HG03045 (cell line): ENCODE measurements at regions not wholly inside any gene's neighbourhood (a gene's known extent, or its start where the extent isn't known, plus 50 kb on each side); places are given as distances from the start of the nearest gene placed in this dataset.
"Not testable (repeated sequence)": the region's sequence is repeated elsewhere in the genome, so short reads cannot be mapped to it uniquely, and the experiment has no call there.

Experiments
- ATAC-seq: cut with Tn5 transposase; IDR thresholded peaks from one replicate; pipeline ENCODE4 v1.9.1; 2021; ENCODE audit warnings: mild to moderate bottlenecking, moderate library complexity; ENCODE audit not compliant: unreplicated experiment

DNA sequence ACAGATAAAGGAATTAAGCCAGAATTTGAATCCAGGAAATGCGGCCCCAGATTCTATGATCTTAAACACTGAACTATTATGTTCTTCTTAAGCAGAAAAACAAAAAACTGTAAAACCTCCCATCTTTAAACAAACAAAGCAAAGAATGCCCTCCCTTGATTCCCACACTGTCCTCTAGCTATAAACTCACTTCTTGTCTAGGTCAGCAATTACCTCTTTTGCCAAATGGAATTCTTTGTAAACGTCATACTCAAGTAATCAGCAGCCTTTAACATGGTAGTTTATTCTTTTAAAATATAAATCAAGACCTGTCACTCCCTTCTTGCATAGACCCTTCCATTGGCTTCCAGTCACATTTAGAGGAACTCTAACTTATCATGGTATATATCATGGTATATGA lies 958.9 kb upstream of the CNTN5 start:
- no peak for ATAC-seq

DNA sequence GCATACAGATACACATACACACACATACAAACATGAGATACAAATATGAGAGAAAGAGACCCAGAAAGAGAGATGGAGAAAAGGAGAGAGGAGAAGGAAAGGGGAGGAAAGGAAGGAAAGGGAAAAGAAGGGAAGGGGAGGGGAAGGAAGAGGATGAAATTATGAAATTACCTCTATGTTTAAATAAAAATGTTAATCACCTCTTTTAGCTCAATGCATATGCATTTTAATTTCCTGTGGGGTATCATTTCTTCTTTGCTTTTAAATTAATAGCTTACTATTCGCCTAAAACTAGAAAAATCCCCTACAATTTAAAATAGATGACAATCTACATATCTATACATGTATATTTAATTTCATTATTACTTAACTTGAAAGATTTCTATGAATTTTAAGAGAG lies 958.0 kb upstream of the CNTN5 start:
- ATAC-seq: no peak

DNA sequence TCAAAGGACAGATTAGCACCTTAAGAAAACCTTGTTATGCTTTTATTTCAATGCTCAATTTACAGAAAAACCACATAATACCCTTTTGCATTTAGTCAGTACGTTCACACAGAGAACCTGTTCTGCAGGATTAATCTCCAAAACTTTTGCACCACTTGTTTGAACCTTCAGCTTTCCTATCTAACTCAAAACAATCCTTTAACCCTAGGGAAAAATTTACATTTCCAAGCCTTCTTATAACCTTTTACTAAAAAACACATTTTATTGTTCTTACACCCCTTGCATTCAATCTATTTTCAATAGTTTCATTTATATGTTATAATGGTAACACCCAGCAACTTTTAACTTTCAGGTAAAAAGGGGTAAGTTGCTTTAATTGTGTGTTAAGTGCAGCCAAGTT lies 952.5 kb upstream of the CNTN5 start:
- ATAC-seq: no peak

DNA sequence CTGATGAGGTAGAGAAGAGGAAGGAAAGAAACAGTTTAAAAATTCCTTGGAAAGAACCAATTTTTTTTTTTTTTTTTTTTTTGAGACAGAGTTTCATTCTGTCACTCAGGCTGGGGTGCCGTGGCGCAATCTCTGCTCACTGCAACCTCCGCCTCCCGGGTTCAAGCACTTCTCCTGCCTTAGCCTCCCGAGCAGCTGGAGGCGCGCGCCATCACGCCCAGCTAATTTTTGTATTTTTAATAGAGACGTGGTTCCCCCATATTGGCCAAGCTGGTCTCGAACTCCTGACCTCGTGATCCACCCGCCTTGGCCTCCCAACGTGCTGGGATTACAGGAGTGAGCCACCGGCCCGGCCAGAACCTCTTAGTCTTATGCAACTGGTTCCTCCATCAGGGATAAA lies 951.6 kb upstream of the CNTN5 start:
- not testable (repeated sequence) for ATAC-seq

DNA sequence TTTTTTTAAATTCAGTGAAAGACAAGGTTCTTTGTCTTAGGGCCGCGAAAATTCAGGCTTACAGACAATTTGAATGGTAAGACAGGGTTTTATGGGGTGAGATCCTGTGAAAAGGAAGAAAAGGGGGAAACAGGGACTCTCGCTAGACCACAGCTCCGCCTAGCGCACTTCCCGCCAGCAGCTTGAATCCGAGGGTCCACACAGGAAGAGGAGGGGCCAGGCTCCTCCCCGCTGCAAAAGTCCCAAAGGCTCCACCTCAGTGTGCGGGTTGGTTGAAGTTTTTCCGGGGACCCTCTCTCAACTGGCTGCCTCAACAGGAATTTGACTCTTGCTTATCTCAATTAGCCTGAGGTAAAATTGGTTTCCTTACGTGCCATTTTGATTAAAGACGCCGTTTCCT lies 950.9 kb upstream of the CNTN5 start:
- no peak for ATAC-seq

DNA sequence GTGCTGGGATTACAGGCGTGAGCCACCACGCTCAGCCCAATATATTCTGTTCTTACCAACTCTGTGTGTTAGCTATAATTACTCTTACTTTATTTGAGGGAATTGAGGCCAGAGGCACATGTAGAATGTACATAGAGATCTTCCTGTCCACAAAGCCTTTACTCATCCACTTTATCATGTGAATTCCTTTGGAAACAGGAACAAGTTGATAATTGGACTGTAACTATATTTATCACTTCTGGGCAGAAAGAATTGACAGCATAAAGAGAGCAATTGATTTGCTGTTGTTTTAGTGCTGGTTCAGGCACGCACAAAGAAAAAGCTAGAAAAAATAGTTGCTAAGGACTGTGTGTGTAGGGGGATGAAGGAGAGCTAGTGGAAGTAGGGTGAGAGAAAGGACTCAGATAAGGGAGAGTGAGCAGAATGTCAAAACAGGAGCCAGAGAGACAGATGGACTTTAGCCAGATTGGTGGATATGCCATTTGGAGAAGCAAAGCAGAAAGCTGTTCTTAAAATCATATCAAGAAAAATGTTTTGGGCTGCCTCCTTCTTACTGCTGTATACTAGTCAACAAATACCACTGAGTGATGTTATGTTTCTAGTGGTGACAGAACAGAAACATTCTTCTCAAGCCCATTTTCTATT lies 929.8 kb upstream of the CNTN5 start:
- no peak for ATAC-seq

DNA sequence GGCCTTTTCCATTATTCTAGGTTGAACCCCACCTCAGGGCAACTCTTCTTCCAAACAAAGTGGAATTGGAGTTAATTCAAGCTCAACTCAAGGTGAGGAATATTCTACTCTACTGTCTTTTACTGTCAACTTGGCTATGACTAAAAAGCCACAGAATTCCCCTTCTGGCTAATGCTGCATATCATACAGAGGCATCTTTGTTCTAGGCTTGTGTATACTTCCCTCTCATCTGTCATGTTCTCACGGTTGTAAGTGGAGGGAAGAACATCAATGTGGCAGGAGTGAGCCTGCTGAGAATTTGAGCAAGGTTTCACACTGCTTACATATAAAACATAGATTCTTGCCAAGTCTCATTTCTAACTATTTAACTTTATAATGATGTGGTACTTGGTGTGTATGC lies 921.4 kb upstream of the CNTN5 start:
- ATAC-seq: no peak

DNA sequence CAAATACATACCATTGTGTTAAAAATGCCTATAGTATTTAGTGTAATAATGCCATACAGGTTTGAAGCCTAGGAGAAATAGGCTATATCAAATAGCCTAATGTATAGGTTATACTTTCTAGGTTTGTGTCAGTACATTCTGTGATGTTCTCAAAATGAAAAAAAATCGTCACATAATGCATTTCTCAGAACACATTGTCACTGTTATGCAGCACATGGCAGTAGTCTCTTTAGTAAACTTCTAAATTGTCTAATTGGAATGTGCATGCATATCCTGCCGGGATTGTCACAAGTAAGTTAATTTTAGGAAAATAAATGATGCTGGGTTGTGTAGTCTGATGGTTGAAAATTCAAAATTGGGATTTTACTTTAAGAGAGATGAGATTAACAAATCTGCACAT lies 920.1 kb upstream of the CNTN5 start:
- no peak for ATAC-seq

DNA sequence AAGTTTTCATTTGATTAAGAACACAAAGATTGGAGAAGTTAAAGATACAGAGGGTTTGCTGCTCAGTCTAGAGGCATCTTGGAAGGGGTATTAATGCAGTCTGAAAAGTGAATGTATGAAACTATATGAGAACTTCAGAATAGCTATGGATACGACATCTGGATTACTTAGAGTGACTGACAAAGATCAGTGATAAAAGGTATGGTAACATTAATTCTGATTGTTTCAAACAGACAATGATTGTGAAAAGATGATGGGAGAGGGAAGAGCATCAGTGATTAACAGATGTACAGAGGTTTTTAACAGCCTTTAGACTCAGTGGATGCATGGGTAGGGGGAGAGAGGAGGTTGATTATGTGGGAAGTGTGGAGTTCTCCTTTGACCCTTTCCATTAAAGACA lies 919.4 kb upstream of the CNTN5 start:
- no peak for ATAC-seq

DNA sequence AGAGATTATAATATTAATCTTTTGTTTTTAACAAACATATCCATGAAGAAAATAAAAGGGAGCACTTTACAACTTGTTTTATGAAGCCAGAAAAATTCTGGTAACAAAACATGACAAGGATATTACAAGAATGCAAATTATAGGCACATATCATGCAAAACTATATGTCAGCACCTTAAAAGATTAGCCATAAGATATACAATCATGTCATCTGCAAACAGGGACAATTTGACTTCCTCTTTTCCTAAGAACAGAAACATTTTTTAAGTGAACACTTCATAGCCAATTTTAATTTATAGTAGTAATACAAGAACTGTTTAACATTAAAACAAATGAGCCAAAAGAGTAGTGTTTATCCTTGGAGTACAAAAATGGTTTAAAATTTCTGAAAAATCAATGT lies 916.5 kb upstream of the CNTN5 start:
- no peak for ATAC-seq

DNA sequence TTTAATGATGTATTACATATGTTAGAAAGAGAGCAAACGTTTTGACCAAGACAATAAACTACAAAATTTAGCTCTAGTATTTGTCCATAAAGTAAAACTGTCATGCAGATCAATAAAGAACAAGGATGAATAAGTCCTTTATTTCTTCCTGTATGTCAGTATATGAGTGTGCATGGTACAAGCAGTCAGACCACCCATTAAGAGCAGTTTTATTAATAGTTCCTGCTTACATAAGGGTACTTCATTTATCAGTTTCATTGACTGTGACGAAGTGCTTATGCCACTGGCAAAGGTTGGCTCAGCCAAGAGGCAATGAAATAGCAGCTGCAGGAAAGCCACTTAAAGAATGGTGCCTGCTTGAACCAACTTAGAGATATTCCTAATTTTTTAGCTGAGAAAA lies 913.0 kb upstream of the CNTN5 start:
- no peak for ATAC-seq

DNA sequence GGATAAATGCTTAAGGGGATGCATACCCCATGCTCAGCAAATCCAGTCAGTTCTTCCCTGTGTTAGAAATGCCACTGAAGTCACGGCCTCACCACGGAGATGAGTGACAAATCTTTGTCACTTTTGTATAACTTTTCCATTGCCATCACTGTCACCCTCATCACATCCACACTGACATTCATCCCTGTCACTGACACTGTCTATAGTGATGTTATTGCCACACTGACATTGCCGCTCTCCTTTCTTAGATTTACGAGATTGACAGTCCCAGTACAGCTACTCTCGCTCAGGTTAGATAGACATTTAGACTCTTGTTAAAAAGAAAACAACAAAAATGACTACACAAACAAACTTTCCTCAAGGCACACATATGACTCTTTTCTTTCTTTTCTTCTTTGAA lies 910.7 kb upstream of the CNTN5 start:
- no peak for ATAC-seq

DNA sequence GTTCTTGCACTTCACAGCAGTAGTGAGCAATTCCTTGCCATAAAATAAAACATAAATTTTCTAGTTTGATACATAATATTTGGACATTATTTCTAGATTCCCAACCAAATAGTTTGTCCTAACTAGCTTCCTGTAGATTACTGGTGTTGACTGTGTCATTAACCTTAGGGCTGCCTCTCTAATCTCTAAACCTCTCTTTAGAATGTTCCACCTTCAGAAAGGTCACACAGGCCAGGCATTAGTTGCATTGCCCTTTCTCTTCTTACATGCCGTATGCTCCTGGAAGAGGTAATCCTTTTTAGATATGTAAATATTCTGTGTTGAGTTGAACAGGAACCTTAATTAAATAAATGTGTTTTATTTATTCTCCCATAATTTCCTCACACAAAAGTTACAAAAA lies 904.9 kb upstream of the CNTN5 start:
- ATAC-seq: no peak

DNA sequence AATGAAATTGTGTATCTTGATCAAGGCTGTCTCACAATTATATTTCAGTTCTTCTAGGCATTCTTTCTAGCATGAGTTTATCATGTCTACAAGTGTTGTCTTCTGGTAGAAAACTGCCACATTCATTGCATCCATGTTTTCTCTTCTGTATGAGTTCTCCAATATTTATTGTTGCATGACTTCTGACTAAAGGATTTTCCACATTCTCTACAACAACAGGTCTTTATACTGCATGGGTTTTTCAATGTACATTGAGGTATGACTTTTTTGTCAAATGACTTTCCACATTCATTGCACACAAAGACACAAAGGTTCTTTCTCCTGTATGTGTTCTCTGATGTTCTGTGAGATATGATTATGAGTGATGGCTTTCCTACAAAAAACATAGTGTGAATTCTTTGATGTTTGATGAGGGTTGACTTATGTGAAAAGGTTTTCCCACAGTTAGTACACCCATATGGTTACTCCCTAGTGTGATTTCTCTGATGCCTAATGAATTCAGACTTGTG lies 890.6 kb upstream of the CNTN5 start:
- no peak for ATAC-seq

DNA sequence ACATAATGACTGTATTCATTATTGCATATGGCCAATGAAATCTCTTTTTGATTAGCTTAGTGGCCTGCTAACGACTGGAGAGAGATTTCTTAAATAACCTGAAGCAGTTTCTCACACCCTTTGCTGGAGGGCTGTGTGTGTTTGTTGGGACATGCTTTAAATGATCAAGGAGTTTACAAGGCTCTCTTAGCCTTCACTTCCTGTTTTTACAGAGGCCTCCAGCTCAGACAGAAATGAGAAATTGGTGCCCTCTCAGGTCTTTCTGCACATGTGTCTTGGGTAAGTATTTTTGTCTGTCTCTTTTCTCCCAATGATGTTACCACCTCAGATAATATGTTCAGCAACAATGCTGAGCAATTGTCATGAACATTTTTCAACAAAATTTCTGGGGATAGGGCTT lies 884.4 kb upstream of the CNTN5 start:
- ATAC-seq: no peak

DNA sequence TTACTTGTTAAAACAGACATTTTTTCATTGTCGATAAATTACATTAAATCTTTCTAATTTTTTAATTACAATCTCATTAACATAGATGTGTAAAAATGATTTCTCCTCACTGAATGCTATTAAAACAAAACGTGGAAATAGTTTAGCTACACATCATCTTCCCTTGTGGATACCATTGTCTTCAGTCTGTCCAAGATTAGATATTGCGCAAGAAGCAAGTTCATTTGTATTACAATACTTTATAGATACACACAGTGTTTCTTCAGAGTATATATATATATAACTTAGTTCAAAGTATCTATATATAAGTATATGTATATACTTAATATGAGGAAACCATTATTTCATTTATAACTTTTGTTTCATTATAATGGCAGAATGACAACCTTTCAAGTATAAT lies 883.3 kb upstream of the CNTN5 start:
- no peak for ATAC-seq

DNA sequence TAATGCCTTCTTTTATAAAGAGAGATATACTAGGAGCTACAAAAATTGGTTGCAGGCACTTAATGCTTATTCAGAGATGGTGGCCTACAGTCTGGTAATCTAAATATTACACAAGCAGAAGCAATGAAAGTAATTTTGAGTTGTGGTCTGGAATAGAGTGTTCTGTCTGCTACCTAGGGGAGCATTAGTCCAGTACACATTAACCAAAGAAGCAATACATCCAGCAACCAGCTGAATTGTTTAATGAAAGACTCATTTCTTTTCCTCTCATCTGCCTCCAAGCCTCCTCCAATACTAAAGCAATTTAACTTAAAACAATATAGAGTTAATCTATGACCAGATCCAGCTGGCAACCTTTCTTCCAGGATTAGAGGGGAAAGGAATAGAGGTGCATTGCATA lies 877.1 kb upstream of the CNTN5 start:
- ATAC-seq: no peak

DNA sequence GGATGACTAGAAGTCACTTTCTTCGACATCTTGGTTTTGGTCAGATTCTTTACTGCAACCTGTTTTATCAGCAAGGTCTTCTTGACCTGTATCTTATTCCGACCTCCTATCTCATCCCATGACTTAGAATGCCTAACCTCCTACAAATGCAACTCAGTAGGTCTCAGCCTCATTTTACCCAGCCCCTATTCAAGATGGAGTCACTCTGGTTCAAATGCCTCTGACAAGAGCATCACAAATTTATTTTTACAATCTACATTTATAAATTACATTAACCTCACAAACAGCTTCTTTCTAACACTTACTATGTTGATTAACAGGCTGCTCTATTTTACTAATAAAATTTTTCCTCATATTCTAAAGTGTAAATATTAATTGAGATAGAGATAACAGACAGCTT lies 867.0 kb upstream of the CNTN5 start:
- no peak for ATAC-seq

DNA sequence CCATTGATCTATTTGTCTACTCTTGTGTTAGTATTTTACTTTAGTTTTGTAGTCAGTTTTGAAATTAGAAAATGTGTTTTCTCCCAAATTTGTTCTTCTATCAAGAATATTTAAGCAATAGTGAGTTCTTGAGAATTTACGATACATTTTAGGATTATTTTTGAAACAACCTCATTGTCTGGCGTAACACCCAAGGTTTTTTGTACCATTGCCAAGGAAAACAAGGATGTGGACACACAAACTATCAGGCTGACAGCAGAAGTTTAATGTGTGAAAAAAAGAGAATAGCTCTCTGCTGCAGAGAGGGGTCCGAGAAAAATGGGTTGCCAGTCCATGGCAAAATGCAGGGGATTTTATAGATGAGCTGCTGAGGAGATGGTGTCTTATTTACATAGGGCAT lies 865.1 kb upstream of the CNTN5 start:
- ATAC-seq: no peak

DNA sequence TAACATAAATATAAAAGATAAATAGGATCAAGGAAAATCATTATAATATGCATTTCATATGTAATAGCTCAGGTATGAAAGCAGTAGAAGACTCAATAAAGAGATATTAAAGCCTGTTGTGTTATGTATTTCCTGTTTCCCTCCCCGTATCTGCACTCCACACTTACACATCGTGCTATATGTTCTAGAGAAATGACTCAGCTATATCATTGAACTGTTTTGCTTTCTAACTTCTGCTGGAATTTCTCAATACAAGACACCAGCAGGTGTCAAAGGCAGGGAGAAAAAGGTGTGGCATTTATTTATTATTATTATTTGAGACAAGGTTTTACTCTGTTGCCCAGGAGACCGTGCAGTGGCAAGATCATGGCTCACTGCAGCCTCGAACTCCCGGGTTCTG lies 842.8 kb upstream of the CNTN5 start:
- no peak for ATAC-seq

DNA sequence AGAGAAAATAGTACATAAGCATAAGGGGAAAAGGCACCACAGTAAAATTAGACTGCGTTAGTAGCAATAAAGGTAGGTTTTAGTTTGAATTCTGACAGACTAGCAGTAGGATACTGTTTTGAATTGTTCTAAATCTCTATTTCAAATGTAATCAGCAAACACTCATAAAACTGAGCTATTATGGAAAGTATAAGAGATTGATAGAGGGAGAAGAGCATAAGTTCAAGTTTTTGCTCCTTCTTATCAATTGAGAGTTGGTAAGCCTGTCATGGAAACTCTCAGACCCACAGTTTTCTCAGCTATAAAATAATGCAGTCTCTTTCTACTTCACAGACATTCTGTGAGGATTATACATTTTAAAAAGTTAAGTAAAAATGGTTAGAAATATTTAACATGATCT lies 840.2 kb upstream of the CNTN5 start:
- no peak for ATAC-seq

DNA sequence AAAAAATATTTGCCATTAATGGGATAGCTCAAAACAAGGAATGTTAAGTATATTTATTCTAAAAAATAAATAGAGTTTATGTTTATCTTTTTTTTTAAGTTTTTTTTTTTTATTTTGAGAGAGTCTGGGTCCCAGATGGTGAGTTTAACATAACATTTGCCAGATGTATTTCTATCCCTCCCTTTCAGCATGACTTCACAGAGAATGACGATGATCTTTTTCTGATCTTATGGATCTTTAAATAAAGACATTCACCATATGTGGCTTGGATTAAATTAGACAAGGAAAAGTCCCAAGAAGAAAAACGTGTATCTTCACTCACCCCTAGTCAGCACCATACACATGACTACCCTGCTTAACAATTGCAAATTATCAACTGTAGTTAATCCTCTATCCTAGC lies 839.8 kb upstream of the CNTN5 start:
- ATAC-seq: no peak

DNA sequence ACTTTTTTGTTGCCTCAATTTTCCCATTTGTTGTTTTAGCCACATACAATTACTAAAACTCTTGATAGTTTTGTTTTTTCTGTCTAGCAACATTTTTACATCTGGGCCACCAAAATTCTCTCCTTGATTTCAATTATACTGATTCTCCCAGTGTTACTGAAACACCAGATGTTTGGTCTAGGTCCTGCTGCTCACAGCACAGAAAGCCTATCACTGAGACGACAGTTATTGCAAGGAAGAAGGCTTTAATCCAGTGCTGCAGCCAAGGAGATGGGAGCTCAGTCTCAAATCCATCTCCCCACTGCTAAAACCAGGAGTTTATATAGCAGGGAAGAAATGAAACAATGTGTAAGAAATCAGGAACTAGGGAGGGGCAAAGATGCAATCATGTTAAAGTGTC lies 837.7 kb upstream of the CNTN5 start:
- no peak for ATAC-seq

DNA sequence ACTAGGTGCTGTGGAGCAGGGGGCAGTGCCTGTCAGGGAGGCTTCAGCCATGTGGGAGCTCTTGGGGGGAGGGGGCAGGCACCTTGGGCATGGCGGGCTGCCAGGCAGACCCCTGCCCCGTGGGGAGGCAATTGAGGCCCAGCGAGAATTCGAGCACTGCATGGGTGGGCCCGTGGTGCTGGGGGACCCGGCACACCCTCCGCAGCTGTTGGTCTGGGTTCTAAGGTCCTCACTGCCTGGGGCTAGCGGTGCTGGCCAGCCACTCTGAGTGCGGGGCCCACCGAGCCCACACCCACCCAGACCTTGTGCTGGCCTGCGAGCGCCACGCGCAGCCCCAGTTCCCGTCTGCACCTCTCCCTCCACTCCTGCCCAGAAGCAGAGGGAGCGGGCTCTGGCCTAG lies 835.5 kb upstream of the CNTN5 start:
- no peak for ATAC-seq
